22Rv1 (cell line): ENCODE measurements at regions not wholly inside any gene's neighbourhood (a gene's known extent, or its start where the extent isn't known, plus 50 kb on each side); places are given as distances from the start of the nearest gene placed in this dataset.

Source experiments
- CTCF ChIP-seq: fragments of 450-650 bp; IDR thresholded peaks from 2 replicates; pipeline ENCODE4 v1.5.1; 2017; ENCODE audit warnings: mild to moderate bottlenecking
- ZFX ChIP-seq: fragments of 450-650 bp; IDR thresholded peaks from 2 replicates; pipeline ENCODE4 v1.6.1; 2017; ENCODE audit warnings: antibody characterized with exemption, borderline replicate concordance

- no peak for TF ChIP-seq CTCF
- TF ChIP-seq ZFX: no peak
These were observed 391.0 kb downstream of the CHSY3 start for GRCh38 chr5:130295235-130295634.
